Brain pericyte (primary cell): ENCODE measurements at regions not wholly inside any gene's neighbourhood (a gene's known extent, or its start where the extent isn't known, plus 50 kb on each side); places are given as distances from the start of the nearest gene placed in this dataset.

ENCODE experiments used
- DNase-seq: peaks from one replicate; pipeline ENCODE4 v3.0.0-alpha.2; 2012; ENCODE audit warnings: low read depth, low spot score

- no peak for DNase-seq
These were observed 237.0 kb downstream of the PTPRU start for GRCh38 chr1:29473161-29473855.

- no peak for DNase-seq
These were observed 235.4 kb downstream of the PTPRU start for GRCh38 chr1:29471487-29472313.

GRCh38 chr1:29470788-29471119 is 234.4 kb downstream of the PTPRU start:
- no peak for DNase-seq

GRCh38 chr1:29470087-29470787 is 233.9 kb downstream of the PTPRU start:
- no peak for DNase-seq

- DNase-seq: no peak
These were observed 233.1 kb downstream of the PTPRU start for GRCh38 chr1:29469457-29469856.

- no peak for DNase-seq
These were observed 231.9 kb downstream of the PTPRU start for GRCh38 chr1:29467989-29468900.

GRCh38 chr1:29466258-29466657 is 229.9 kb downstream of the PTPRU start:
- DNase-seq: no peak

GRCh38 chr1:29465755-29466154 is 229.4 kb downstream of the PTPRU start:
- DNase-seq: no peak

- no peak for DNase-seq
These were observed 225.8 kb downstream of the PTPRU start for GRCh38 chr1:29462096-29462495.

GRCh38 chr1:29461115-29461739 is 224.9 kb downstream of the PTPRU start:
- DNase-seq: no peak

GRCh38 chr1:29460694-29461093 is 224.4 kb downstream of the PTPRU start:
- DNase-seq: no peak

GRCh38 chr1:29460041-29460610 is 223.8 kb downstream of the PTPRU start:
- no peak for DNase-seq

- no peak for DNase-seq
These were observed 223.3 kb downstream of the PTPRU start for GRCh38 chr1:29459620-29459945.

- no peak for DNase-seq
These were observed 222.7 kb downstream of the PTPRU start for GRCh38 chr1:29458737-29459619.

GRCh38 chr1:29457496-29458368 is 221.4 kb downstream of the PTPRU start:
- no peak for DNase-seq

- DNase-seq: no peak
These were observed 220.5 kb downstream of the PTPRU start for GRCh38 chr1:29456685-29457435.

GRCh38 chr1:29455781-29456180 is 219.5 kb downstream of the PTPRU start:
- no peak for DNase-seq
